Heart left ventricle (tissue), 16 donors: ENCODE measurements at regions not wholly inside any gene's neighbourhood (a gene's known extent, or its start where the extent isn't known, plus 50 kb on each side); places are given as distances from the start of the nearest gene placed in this dataset.

Experiments used
- ATAC-seq, 4 donors: fragments of 200-7000 bp; cut with Tn5 transposase; one replicate each; pipeline ENCODE4 v1.9.1; 2020 to 2022; ENCODE audit warnings: moderate library complexity in 4 of 4, mild to moderate bottlenecking in 3 of 4, moderate number of reproducible peaks in 1 of 4
- DNase-seq, 5 donors: peaks; one replicate each; pipeline ENCODE4 v3.0.0-alpha.2; 2020
- H3K27ac ChIP-seq, 12 donors: fragments of 200-600 bp; sonication (generic) in 4 of 12; one replicate each; pipeline versions ENCODE4 v1.5.0 to v1.8.0; 2016 to 2022; ENCODE audit warnings: mild to moderate bottlenecking in 2 of 12
- H3K27me3 ChIP-seq, 9 donors: fragments of 200-600 bp; sonication (generic) in 2 of 9; one replicate each; pipeline versions ENCODE4 v1.5.1 to v1.8.0; 2016 to 2022; ENCODE audit warnings: mild to moderate bottlenecking in 3 of 9
- H3K36me3 ChIP-seq, 9 donors: fragments of 200-600 bp; sonication (generic) in 2 of 9; one replicate each; pipeline versions ENCODE4 v1.5.0 to v1.8.0; 2018 to 2022; ENCODE audit warnings: mild to moderate bottlenecking in 2 of 9
- H3K4me1 ChIP-seq, 12 donors: fragments of 200-600 bp; sonication (generic) in 4 of 12; one replicate each; pipeline versions ENCODE4 v1.5.0 to v1.8.0; 2016 to 2022; ENCODE audit warnings: mild to moderate bottlenecking in 3 of 12
- H3K4me3 ChIP-seq, 12 donors: fragments of 200-600 bp; sonication (generic) in 4 of 12; one replicate each; pipeline versions ENCODE4 v1.5.0 to v1.8.0; 2017 to 2022; ENCODE audit warnings: mild to moderate bottlenecking in 9 of 12, moderate library complexity in 4 of 12
- H3K9me3 ChIP-seq, 12 donors: fragments of 200-600 bp; sonication (generic) in 4 of 12; one replicate each; pipeline versions ENCODE4 v1.5.0 to v1.8.0; 2016 to 2022; ENCODE audit warnings: mild to moderate bottlenecking in 1 of 12
- POLR2A ChIP-seq, 2 donors: fragments of 450-650 bp; IDR thresholded peaks; one replicate each; pipeline ENCODE4 v1.6.1; 2017; ENCODE audit warnings: antibody characterized with exemption in 2 of 2, mild to moderate bottlenecking in 2 of 2, moderate library complexity in 2 of 2
- WGBS, 4 donors: extraction: QIAGEN DNeasy Blood & Tissue Kit in 2 of 4; methylation state at CpG; one replicate each; pipeline versions ENCODE4 v1.1.5 to v1.1.7; 2013 to 2018; 5-methylcytosine and 5-hydroxymethylcytosine counted together
- intact Hi-C, 10 donors: fragments of 100-400 bp; cut with DNase I; formaldehyde crosslinking; loops; one replicate each; pipeline versions ENCODE4 v1.11.1 to v1.14.2; 2022
- TF ChIP-seq, protein P1 (sequence below), 12 donors: fragments of 200-600 bp; sonication (generic) in 4 of 12; IDR thresholded peaks; one replicate each; pipeline versions ENCODE4 v1.5.0 to v1.8.0; 2018 to 2022; ENCODE audit warnings: antibody characterized with exemption in 12 of 12, mild to moderate bottlenecking in 5 of 12
- donor health status: ischemic (EF 13 %, LVEDD 7.1; RV severe dilation, severe dysfunction).
- donor health status: healthy with polysubstance abuse.
- donor health status: DM: no; HTN: yes; CAD: no.
- donor health status: DM: no; HTN: no; CAD: no.
- donor health status: ischemic (EF 25% LVEDD 6.9; RV normal size, moderate dysfunction).
- donor health status: ischemic (EF 25% LVEDD 5.7; RV mildly dilated, moderate dysfunction).
- donor health status: healthy.
- donor health status: DM: yes; HTN: yes; CAD: no.
- donor health status: ischemic (EF 35%, LVEDD 5.7; RV mildly dilated, moderate dysfunction).
- donor health status: nonischemic (EF 11% LVEDD 7.7; RV severe dilation, severe dysfunction).
- donor health status: DM: yes; HTN: yes; CAD: no.
- donor health status: PGD.
- donor health status: ischemic (EF 29% LVEDD 5.4; RV normal size, mild dysfunction).
- donor health status: nonischemic (EF 23%, LVEDD 6.1; RV moderate dilation, normal function).

- ATAC-seq: peak; percentile 44 to 75 (median 60)
- H3K9me3 ChIP-seq: no peaks in the 10 kb centered on the region
- H3K27me3 ChIP-seq: no peaks in the 10 kb centered on the region
- peaks cover 0 to 28% (median 15%) of the 10 kb centered on the region in 12 donors for H3K4me1 ChIP-seq
- no peak overlapping the region for H3K4me3 ChIP-seq
- intact Hi-C loops: loop anchor here in 4 of 10 donors (5.0 to 10.0 kb wide), 4 partner anchors 73 to 325 kb away; no protein-coding TSS in a partner anchor
- H3K36me3 ChIP-seq: no peaks in the 10 kb centered on the region
- peak in 2 of 5 donors; percentile 34 to 51 for DNase-seq
- H3K27ac ChIP-seq: peak overlapping the region in 4 of 12 donors; percentile 4 to 39 (median 11)
- WGBS, 4 donors: 36 to 55% (median 43%) methylated on average over 4 of the region's 4 CpGs
- TF ChIP-seq, protein P1, sequence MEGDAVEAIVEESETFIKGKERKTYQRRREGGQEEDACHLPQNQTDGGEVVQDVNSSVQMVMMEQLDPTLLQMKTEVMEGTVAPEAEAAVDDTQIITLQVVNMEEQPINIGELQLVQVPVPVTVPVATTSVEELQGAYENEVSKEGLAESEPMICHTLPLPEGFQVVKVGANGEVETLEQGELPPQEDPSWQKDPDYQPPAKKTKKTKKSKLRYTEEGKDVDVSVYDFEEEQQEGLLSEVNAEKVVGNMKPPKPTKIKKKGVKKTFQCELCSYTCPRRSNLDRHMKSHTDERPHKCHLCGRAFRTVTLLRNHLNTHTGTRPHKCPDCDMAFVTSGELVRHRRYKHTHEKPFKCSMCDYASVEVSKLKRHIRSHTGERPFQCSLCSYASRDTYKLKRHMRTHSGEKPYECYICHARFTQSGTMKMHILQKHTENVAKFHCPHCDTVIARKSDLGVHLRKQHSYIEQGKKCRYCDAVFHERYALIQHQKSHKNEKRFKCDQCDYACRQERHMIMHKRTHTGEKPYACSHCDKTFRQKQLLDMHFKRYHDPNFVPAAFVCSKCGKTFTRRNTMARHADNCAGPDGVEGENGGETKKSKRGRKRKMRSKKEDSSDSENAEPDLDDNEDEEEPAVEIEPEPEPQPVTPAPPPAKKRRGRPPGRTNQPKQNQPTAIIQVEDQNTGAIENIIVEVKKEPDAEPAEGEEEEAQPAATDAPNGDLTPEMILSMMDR (IDR thresholded peaks at IDR 0.05): no peak
- no peak for TF ChIP-seq POLR2A (IDR thresholded peaks at IDR 0.05)
Observed at GRCh38 chr3:194779729-194780224, 94.1 kb downstream of the FAM43A start.

DNA sequence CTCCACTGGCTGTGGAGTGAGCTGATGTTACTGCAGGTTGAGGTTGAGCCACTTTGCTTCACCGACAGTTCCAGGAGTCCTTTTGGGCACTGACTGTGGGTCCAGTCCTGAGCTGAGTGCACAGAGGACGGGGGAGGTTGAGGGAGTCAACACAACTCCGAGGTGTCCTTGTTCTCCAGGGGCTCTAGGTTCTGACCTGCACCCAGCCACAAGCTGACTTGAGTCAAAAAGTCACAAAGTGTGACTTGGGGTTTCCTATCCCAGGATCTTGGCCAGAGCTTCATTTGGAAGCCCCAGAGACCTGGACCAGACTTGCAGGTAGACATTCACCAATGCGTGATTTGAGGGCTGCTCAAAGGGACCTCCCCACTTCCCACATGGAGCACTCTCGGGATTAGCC lies 95.0 kb downstream of the FAM43A start:
- no peaks in the 10 kb centered on the region for H3K9me3 ChIP-seq
- H3K27ac ChIP-seq: peak overlapping the region in 1 of 12 donors; percentile 39
- H3K4me3 ChIP-seq: no peak overlapping the region
- DNase-seq (no peak), ATAC-seq (no peak)
- WGBS, 4 donors: 88 to 100% (median 94%) methylated on average over 5 of the region's 5 CpGs
- TF ChIP-seq, protein P1 (IDR thresholded peaks at IDR 0.05): no peak
- no peak for TF ChIP-seq POLR2A (IDR thresholded peaks at IDR 0.05)
- intact Hi-C loops: loop anchor here in 4 of 10 donors (5.0 to 10.0 kb wide), 3 partner anchors 72 to 324 kb away; no protein-coding TSS in a partner anchor
- H3K4me1 ChIP-seq: peaks cover 0 to 34% (median 22%) of the 10 kb centered on the region in 12 donors
- H3K27me3 ChIP-seq: no peaks in the 10 kb centered on the region
- H3K36me3 ChIP-seq: no peaks in the 10 kb centered on the region

DNA sequence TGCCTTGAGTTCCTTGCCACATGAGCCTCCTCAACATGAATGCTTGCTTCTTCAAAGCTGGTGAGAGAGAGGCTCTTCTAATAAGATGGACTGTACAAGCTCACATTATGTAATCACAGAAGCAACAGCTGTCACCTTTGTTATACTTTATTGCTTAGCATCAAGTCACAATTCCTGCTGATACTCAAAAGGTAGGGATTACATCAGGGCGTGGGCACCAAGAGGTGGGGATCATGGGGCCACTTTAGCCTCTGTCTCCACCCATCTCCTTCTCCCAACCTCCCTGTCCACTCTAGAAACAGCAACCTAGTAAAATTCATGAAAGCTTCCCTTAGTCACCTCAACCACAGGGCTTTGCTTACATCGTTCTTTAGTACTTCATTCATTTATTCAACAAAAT lies 95.9 kb downstream of the FAM43A start:
- H3K27ac ChIP-seq: no peak overlapping the region
- H3K27me3 ChIP-seq: no peaks in the 10 kb centered on the region
- intact Hi-C loops: loop anchor here in 4 of 10 donors (5.0 to 10.0 kb wide), 3 partner anchors 71 to 323 kb away; no protein-coding TSS in a partner anchor
- H3K4me1 ChIP-seq: peaks cover 0 to 37% (median 22%) of the 10 kb centered on the region in 12 donors
- no peak for DNase-seq
- ATAC-seq: no peak
- H3K9me3 ChIP-seq: no peaks in the 10 kb centered on the region
- no peak for TF ChIP-seq POLR2A (IDR thresholded peaks at IDR 0.05)
- TF ChIP-seq, protein P1 (IDR thresholded peaks at IDR 0.05): no peak
- WGBS, 4 donors: 94 to 97% (median 95%) methylated on average over 2 of the region's 2 CpGs
- H3K4me3 ChIP-seq: no peak overlapping the region
- no peaks in the 10 kb centered on the region for H3K36me3 ChIP-seq

DNA sequence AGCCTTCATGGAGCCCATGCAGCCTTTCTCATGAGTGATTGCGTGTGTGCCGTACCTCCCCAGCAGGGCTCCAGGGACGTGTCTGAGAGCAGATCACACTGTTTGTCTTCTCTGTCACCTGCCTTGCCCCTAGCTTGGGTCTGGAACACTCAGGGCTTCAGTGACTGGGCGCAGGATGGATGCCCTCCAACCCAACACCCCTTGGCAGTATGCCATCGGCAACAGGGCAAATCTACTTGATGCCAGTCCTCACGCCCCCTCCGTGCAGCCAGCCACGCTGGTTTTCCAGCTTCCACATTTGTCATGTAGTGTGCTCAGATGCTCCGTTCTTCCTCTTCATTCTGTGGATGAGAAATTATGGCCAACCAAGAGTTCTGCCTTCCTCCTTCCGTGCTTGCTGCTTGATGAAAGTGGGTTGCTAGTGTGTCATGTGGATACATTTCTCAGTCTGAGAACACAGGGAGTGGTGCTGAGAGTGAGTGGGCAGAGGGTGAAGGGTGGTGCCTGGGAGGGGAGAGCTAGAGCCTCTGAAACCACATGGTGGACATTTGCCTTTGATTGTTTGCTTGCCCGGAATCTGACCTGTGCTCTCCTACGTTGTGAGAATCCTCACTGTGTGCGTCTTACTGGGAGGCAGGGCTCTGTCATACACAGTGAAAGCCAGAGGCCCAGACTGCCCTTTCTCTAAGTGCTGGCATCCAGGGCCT lies 97.2 kb downstream of the FAM43A start:
- WGBS, 4 donors: 79 to 90% (median 84%) methylated on average over 13 of the region's 13 CpGs
- H3K27ac ChIP-seq: peak overlapping the region in 7 of 12 donors; percentile 2 to 72 (median 31)

More for the DNA sequence above, 97.2 kb downstream of the FAM43A start:
- DNase-seq: no peak
- peak; percentile 34 to 61 (median 55) for ATAC-seq
- Histone ChIP-seq H3K27me3 (no peaks in the 10 kb centered on the region), H3K4me1 (peaks cover 0 to 37% (median 22%) of the 10 kb centered on the region in 12 donors), H3K4me3 (no peak overlapping the region), H3K9me3 (no peaks in the 10 kb centered on the region), H3K36me3 (no peaks in the 10 kb centered on the region)
- intact Hi-C loops: loop anchor here in 4 of 10 donors (5.0 to 10.0 kb wide), 3 partner anchors 69 to 322 kb away; no protein-coding TSS in a partner anchor
- TF ChIP-seq POLR2A (IDR thresholded peaks at IDR 0.05): no peak
